DMS53 treated with DMSO at 0.1 percent for 48 hours (cell line): ENCODE measurements at regions not wholly inside any gene's neighbourhood (a gene's known extent, or its start where the extent isn't known, plus 50 kb on each side); places are given as distances from the start of the nearest gene placed in this dataset.

ENCODE experiments used
- DNase-seq: peaks from one replicate; lab custom pipeline; 2025; ENCODE audit not compliant: unreplicated experiment; lab: John Stamatoyannopoulos, UW

- DNase-seq = no peak
Observed at GRCh38 chr4:17182888-17183287, 284.4 kb upstream of the LDB2 start.

DNA sequence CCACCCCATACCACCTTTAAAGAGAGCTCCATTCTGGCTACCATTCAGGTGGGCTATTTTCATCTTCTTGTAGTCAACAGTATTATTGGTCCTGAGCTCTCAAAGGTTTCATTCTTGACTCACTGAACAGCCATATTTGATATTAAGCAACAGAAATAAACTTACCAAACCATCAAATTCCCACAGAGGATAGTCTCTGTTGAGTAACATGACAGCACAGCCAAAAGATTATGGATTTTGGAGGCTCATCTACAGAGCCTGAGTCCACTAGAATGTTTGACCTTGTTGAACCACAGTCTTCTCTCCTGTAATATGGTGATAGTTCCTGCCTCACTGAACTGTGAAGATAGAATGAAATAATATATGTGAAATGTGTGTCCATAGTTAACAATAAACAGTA lies 276.3 kb upstream of the LDB2 start:
- no peak for DNase-seq

DNA sequence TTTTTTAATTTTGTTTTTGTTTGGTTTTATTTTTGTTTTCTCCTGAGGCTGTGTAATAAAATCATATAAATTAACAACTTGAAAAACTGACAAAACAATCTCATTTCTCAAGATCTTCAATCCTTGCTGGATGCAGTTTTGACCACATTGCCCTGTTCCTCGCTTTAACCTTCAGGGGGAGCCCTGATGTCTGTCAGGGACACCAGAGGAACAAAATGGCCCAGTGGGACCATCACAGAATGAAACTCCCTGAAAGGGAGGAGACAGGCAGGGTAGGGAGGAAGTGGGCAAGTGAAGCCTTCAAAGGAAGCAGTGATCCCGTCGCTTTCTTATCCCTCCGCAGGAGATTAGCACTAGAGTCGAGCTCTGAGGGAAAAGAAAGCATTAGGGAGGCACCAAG lies 274.9 kb upstream of the LDB2 start:
- no peak for DNase-seq

- DNase-seq = no peak
Observed at GRCh38 chr4:17170131-17170530, 271.7 kb upstream of the LDB2 start.

DNA sequence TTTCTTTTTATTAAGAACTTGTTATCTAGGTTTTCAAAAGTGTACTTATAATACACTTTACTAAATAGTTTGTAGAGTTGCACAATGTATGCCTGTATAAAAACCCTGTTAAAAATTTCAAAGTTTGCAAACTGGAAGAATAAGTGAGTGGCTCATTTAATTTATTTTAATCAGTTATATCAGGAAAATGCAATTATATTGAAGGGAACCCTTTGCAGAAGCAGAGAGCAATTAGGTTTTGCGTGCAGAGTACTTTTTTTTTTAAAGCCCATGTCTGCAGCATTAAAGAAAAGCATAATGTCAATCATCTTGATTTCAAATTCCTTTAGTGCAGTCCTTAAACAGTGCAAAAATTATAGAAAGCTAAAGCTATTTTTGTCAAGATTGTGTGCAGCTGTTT lies 271.3 kb upstream of the LDB2 start:
- no peak for DNase-seq

- DNase-seq = no peak
Observed at GRCh38 chr4:17168571-17168970, 270.1 kb upstream of the LDB2 start.

DNA sequence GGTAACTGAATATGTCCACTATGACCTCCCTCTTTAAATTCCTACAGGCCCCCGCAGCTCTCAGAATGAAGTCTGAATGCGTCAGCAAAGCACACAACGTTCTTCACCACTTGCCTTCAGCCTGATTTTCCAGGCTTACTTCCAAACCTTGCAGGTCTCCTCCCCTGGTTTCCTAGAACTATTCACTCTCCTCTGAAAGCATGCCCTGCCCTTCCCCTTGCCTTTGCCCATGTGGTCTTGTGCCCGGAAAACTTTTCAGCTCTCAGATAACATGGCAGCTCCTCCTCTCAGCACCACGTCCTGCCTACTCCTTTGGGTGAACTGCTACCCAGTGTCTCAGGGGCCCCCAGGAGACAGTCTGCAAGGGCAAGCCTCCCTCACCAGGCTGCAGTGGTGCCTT lies 268.5 kb upstream of the LDB2 start:
- DNase-seq = no peak

DNA sequence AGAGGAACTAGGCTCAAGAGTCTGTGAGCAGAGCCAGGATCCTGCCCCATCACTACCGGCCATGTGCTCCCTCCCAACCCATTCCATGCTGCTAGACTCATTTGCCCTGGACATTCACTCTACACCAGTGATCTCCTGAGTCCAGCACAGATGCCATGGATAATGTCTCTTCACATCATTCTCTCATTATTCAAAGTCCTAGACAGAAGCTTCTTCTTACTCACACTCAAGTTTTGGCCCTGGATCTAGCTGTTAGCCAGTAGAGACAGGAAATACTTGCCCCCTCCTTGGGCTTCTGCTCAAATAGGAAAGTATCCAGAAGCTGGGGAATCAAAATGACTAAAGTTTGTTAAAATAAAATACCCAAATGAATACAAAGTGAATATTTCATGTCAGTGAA lies 266.8 kb upstream of the LDB2 start:
- DNase-seq = no peak

DNA sequence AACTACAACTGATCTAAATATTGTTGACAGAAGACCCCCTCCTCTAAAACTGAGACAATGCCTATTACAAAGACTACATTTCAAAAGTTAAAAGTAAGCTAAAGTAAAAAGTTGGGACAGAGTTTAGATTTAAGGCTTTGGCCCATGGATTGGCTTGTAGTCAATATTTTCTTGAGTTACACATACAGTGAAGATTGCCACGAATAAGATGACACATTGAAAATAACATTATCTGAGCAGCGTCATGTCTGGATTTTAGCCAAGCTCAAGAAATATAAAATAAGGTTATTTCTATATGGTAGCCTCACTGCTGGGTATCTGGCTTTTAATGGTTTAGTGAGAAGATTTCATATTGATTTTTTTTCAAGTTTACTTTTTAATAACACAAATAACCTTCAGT lies 266.2 kb upstream of the LDB2 start:
- DNase-seq = no peak

DNA sequence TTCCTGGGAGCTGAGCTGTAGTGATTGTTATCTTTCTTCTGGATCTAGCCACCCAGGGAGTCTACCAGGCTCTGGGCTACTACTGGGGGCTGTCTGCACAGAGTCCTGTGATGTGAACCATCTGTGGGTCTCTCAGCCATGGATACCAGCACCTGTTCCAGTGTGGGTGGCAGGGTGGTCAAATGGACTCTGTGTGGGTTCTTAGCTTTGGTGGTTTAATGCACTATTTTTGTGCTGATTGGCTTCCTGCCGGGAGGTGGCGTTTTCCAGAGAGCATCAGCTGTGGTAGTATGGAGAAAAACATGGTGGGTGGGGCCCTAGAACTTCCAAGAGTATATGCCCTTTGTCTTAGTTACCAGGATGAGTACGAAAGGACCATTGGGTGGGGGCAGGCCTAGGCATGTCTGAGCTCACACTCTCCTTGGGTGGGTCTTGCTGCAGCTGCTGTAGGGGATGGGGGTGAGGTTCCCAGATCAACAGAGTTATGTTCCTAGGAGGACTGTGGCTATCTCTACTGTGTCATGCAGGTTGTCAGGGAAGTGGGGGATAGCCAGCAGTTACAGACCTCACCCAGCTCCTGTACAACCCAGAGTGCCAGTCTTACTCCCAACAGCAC lies 264.8 kb upstream of the LDB2 start:
- no peak for DNase-seq

DNA sequence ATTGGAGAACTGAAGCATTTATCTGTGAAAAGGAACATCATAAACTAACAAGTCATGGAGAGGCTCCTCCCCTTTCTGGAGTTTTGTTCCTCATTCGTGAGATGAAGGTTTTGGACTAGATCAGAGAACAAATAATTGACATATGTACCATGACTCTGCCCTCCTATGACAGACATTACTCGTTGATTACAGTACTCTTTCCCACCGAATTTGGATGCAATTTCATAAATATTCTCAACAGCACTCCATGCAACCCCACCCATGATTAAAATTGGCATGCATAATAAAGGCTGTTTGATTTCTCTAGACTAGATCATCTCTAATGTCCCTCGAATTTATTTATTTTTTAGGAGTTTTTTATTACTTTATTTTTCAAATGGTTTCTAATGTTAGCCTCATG lies 258.9 kb upstream of the LDB2 start:
- DNase-seq = no peak

GRCh38 chr4:17155486-17155885 lies 257.0 kb upstream of the LDB2 start:
- DNase-seq = no peak

DNA sequence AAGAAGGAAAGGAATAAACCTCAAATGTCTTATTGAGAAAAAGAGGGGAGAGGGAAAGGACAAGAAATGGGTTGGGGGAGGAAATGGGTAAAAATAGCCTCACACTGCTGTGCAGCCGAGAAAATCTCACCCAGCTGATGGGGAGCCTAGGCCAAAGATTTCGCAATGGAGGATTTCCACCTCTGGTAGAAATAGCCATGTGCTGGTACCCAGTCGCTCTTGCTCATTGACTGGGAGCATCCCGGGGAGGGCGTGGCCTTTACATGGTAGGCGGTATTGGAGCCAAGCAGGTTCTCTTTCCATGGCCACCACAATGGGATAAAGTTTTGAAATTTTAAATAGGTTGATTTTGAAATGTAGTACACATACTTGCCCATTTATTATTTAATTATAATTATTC lies 255.1 kb upstream of the LDB2 start:
- no peak for DNase-seq

DNA sequence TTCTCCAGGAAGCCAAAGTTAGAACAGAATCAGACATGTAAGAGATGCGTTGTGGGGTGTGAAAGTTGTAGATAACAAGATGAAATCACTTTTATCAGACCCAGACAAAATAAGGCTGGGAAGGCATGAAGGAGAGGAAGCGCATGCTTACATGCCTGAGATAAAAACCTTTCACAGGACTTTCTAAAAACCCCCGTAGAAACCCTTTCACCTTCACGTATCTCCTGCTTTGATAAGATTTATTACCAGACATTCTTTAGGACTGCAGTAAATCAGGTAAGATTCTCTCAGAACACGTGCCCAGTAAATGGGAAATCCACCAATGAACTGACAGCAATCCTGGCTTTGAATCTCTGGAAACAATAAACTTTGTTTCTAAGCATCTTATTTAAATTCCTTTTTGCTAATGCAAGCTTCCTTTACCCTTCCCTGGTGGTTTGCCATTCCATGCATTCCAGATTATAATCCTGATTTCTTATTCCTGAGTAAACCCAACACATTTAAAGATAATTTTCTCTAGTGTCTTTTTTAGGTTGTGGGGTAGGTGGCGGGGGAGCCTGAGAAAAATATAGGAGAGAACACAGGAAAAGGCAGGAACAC lies 254.6 kb upstream of the LDB2 start:
- DNase-seq = no peak

DNA sequence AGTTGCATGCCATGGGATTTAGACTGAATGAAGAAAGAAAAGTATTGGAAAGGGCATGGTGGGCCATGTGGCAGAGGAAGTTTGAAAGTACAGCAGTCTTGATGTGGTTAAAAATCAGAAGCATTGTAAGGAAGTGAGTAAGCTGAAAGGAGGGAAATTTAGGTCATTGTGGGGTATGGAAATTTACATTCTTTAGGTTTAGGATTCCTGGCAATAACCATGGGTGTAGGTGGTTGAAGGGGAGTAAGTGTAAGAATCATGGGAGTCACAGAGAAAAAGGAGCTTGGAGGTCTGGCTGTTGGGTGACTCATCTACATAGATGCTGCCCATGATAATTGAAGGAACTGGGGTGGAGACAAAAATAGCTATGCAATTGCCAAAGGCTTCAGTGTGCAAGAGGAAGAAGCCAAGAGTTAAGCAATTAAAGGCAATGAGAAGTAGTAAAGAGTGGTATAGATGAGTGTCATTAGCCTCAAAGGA lies 243.8 kb upstream of the LDB2 start:
- DNase-seq = no peak

GRCh38 chr4:17138847-17139246 lies 240.4 kb upstream of the LDB2 start:
- DNase-seq = no peak

DNA sequence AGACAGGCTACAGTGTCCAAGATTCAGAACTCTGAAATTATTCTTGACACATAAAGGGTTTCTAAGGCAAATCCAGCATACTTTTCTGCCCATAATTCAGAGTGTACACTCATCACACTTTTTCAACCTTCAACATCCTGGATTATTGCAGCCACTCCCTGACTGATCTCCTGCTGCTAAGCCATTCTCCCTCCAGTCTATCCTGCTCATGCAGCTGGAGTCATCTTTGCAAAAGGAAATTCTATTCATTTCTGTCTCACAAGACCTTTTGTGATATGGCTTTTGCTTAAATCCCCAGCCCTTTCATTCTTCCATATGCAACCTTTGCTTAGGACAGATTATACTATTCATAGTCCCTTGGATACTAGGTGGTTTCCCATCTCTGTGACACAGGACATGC lies 236.1 kb upstream of the LDB2 start:
- no peak for DNase-seq

DNA sequence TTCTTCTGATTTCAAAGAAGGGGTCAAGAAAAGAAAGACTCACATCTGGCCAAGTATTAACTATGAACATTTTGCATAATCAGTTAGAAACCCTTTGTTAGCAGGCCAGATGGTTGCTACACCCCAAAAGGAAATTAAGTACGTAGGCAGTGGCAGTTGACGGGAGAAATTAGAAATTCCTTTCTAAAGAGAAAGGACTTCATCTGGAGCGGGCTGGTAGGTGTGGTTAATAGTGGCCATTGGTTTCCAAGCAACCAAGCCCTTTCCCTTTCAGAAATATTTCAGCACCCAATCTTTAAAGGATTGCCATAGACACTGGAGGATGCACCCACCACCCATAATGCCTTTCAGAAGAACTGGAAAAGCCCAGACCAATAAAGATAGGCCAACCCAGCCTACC lies 235.7 kb upstream of the LDB2 start:
- DNase-seq = no peak

DNA sequence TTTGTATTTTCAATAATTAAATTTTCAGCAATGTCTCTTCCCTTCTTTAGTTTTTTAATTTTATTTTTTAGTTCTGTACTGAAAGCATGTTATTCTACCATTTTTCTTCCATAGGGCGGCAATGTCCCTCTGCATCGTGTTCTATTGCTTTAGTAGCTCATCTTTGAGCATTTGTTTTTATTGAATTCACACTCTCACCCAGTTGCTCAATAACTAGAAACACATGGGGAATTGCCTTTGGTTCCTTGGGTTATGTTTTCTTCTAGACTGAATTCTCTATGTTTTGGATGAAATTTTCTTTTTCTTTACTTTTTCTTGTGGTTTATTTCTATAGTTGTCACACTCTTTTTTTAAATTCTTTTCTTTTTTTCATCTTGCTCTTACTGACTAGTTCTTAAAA lies 233.8 kb upstream of the LDB2 start:
- no peak for DNase-seq

- DNase-seq = no peak
Observed at GRCh38 chr4:17128268-17128667, 229.8 kb upstream of the LDB2 start.

DNA sequence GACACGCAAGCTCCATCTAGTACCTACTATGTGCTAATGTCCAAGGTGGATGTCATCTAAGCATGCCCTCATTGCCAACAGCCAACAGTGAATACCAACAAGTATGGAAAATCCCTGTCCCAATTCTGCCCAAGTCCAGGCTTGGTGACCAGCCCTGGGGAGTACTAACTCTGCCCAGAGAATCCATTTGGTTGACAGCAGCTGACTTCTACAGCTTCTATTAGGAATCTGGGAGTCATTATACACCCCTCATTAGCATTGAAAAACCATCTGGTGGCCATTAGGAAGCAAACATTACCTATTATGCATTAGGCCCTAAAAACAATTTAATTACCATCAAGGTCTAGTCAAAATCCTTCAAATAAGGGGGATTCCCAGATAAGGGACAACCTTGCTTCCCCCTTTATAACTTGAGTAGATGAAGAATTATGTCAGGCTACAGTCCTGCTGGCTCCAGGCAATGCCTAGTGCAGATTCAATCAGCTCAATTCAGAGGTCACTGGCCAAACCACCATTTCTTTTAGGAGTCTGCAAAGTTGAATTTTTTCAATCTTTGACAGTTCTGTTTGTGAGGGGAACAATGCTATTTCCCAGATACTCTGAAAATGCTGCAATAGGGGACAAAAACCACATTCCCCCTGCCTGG lies 228.0 kb upstream of the LDB2 start:
- DNase-seq = no peak

GRCh38 chr4:17124767-17125166 lies 226.3 kb upstream of the LDB2 start:
- DNase-seq = no peak

- no peak for DNase-seq
Observed at GRCh38 chr4:17120761-17121160, 222.3 kb upstream of the LDB2 start.
